Frontal cortex (tissue), 3 donors: ENCODE measurements at regions not wholly inside any gene's neighbourhood (a gene's known extent, or its start where the extent isn't known, plus 50 kb on each side); places are given as distances from the start of the nearest gene placed in this dataset.

ENCODE experiments used
- DNase-seq, 2 donors: peaks; one replicate each; pipeline ENCODE4 v3.0.0; 2012; ENCODE audit warnings: low spot score in 2 of 2
- FAIRE-seq: peaks from 2 replicates; lab custom pipeline; 2012; peaks lifted over from hg19 to GRCh38; lab: Jason Lieb, UNC
- donor health status: control.
- donor health status: control.
- donor health status: control.

DNA sequence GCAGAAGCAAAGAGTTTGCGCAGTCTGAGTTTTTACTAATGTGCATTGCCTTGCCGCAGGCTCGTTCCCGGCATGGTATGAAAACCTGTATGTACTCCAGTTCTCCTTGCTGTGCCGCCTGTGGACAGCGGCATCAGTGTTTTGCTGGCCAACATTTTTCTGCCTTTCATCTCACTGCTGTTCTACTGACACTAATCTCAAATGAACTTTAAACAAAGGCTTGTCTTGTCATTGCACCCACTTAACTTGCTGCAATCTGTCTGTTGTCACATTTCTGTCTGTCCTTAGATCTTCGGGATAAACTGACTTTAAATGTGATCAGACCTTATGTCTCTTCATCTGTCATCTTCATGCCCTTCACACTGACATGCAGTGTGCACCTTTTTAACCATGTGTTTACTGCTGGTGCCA lies 71.7 kb upstream of the ZNRF2 start:
- DNase-seq (no peak), FAIRE-seq (no peak)

DNA sequence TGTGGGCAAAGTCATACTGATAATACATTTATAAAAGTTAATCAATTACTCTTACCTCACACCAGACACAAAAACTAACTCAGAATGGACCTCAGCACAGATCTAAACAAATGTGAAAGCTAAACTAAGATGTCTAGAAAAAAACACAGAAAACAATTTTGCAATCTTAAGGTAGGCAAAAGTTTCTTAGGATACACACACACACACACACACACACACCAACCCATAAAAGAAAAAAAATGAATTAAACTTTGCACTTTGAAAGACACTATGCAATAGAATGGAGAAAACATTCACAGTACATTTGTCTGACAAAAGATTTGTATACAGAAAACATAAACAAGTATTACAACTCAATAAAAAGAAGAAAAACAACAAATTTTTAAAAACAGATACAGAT lies 70.8 kb upstream of the ZNRF2 start:
- DNase-seq (no peak), FAIRE-seq (peak; percentile 76)

DNA sequence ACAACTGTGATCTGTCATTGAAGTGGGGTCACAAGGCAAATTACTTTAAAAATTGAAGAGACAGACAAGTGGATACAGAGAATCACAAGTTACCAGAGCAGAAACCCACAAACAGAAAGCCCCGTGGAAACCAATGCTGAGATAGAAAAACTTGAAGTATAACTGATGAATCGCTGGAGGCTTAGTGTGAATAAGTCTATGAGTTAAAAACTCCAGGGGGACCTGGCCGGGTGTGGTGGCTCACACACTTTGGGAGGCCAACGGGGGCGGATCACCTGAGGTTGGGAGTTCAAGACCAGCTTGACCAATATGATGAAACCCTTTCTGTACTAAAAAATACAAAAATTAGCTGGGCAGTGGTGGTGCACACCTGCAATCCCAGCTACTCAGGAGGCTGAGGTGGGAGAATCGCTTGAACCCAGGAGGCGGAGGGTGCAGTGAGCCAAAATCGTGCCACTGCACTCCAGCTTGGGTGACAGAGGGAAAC lies 69.7 kb upstream of the ZNRF2 start:
- FAIRE-seq (no peak), DNase-seq (no peak)

DNA sequence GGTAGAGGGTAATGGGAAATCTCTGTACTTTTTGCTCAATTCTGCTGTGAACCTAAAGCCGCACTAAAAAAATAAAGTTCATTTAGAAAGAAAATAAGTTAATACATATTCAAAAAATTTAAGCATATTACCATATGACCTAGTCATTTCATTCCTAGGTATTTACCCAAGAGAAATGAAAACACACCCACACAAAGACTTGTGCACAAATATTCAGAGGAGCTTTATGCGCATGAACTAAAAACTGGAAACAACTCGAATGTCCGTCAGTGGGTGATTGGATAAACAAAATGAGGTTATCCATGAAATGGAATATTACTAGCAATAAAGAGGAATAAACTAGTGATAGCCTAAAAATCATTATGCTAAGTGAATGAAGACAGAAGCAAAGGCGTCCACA lies 62.6 kb upstream of the ZNRF2 start:
- DNase-seq (no peak), FAIRE-seq (no peak)

DNA sequence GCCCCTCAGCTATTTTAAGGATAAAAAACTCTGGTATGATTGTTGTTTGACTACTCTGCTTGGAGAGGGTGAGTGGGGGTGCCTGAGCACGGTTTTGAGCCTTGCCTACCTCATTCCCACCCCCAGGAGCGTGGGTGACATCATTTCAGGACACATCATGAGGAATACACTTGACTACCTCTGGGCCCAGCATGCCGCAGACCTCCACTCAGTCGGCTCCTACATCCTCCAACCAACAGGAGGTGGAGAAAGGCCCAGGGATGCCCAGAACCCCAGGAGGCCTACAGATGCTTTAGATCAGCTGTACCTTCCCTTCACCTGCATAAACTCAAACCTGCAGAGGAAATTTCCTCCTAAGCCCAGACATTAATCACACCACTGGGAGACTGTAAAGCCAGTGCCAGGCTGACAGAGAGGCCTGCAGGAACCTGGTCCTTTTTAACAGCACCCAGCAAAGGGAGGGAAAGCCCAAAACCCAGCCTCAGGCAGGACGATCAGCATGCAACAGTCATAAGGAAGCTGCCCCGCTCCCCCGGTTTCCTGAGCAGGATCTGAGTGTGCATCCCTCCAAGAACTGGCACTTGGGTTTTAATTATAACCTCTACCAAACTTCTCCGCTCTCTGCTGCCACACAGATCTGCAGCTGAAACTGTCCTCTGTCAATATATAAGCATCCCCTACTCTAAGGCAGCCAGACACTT lies 61.7 kb upstream of the ZNRF2 start:
- FAIRE-seq, result no peak
- DNase-seq, result no peak

DNA sequence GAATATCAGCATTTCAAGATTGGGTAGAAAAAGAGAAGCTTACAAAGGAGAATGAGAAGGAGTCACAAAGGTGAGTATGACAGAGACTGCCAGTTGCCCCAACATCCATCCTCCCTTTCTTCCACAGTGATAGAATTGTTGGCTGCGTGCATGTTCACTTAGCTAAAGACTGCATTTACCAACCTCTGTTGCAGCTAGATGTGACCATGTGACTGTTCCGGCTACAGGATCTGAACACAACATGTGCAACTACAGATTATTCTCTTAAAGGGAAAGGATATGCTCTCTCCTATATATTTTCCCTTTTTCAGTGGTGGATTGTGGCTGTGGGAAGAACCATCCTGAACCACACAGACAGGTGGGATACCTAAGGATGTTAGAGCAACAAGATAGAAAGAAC lies 60.5 kb upstream of the ZNRF2 start:
- DNase-seq (no peak), FAIRE-seq (no peak)

DNA sequence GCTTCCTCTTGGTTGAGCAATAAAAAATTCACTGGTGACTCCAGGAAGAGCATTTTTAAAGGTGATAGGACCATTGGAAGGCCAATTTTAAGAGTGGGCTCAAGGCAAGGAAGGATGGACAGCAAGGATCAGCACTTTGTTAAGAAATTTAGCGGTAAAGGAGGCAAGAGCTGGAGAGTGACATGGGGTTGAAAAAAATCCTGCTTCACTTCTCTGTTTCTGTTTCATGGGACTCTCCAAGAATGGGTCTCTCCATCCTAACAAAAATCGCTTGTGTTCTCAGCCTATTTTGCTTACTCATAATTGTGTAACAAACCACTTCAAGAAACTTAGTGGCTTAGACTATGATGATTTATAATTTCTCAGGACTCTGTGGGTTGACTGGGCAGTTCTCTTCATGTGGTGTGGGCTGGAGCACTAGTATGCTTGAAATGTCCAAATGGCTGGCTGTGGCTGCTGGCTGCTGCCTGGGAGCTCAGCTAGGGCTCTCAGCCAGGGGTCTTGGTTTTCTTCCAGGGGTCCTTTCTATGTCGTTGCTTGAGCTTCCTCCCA lies 59.8 kb upstream of the ZNRF2 start:
- FAIRE-seq (no peak), DNase-seq (no peak)

DNA sequence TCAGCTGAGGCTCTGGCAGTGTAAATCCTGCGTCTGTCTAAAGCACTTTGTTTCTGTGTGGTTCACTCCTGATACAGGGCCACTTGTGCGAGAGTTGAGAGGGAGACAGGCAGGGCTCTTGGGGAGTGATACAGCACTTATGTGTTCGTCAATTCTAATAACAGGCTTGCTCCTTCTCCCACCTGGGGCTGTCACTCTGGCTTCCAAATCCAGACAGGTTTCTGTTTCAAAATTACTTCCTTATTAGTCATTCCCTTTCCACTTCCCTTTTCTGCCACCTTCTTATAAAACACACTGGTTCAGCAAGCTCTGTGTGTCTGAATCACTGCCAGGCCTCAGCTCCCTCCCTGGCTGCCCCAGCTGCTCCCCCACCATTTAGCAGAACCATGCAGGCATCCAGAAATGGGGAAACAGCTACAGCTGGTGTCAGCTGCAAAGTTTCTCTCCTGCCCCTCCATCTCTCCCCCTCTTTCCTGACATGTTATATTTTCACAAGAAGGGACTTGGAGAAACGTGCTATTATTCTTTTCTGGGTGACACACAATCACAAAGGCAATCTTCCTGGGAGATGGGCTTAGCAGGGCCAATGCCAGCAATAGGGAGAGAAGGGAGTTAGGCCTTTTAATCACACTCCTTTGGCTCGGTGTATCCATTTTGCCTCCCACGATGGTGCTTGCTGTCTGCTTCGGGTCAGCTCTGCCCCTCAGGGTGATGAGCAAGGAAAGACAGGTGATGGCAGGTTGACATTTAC lies 58.4 kb upstream of the ZNRF2 start:
- peak in 1 of 2 donors; percentile 30 for DNase-seq
- FAIRE-seq, result no peak

DNA sequence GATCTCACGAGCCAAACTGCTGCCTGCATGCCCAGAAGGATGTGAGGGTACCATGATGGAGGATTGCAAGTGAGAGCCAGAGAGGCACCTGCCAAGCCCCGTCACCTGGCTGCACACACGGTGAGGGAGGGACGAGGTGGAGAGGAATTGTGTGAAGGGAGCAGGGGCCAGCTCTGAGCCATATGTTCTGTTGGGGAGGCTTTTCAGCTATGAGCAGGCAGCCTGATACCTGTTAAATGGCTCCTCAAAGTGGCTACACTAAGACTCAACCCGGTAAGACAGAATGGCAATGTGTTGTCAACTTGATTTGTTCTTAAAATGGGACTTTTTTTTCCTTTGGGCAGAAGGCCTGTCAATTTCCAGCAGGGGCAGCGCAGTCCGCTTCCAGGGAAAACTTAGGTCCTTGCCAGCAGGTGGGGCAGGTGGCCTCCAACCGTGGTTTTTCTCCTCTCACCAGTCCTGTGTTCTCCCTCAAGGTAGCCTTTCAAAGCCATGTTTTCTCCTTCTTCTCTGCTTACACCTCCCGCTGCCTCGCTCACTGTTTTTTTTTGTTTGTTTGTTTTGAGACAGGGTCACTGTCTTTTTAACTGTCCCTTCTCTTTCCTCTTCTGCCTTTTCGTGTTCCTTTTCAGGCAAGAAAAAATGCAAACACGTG lies 57.7 kb upstream of the ZNRF2 start:
- DNase-seq, result no peak
- no peak for FAIRE-seq

DNA sequence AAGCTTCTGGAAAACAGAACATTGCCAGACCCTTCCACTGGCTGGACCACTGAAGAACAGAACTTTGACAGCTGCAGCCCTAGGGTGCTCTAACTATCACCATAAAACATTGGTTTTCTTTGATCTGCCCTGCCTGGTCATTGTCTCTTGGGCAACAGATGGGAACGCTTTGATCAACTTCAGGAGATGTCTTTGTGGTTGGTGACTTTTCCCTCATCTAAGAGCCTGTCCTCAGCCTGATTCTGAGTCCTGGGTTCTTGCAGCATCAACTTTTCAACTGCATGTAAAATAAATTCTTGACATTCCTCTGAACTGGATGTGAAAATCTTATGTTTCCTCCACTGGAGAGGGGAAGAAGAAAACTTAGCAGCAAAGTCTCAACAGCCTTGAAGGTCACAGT lies 53.1 kb upstream of the ZNRF2 start:
- no peak for DNase-seq
- FAIRE-seq, result no peak

DNA sequence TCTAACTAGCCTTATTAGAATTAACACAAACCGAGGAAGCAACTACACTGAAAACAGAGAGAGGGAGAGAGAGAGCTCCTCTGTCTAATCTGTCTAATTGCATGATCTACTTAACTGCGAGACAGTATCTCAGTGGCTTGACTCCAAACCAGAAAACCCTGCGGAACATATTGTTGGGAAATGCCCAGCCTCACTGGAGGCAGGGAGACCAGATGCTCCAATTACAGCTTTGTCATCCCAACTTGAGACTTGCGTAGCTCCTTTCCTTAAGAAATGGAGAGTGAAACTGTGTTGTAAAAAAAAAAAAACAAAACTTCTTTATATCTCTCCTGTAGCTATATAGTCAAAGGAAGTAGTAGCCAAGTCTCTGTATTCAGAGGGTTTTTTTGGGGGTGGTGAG lies 52.0 kb upstream of the ZNRF2 start:
- FAIRE-seq (no peak), DNase-seq (no peak)
